Kidney epithelial cell (primary cell): ENCODE measurements at regions not wholly inside any gene's neighbourhood (a gene's known extent, or its start where the extent isn't known, plus 50 kb on each side); places are given as distances from the start of the nearest gene placed in this dataset.

Experiments used
- DNase-seq: peaks from one replicate; pipeline ENCODE4 v3.0.0-alpha.2; 2010; ENCODE audit warnings: low read depth
- H3K27me3 ChIP-seq: 2 replicates; pipeline ENCODE4 v1.6.0; 2011; ENCODE audit warnings: low read length; ENCODE audit not compliant: control insufficient read depth, insufficient read depth
- H3K36me3 ChIP-seq: 2 replicates; pipeline ENCODE4 v1.5.1; 2011; ENCODE audit warnings: low read length; ENCODE audit not compliant: control insufficient read depth, insufficient read depth
- H3K4me3 ChIP-seq: 2 replicates; pipeline ENCODE4 v1.5.1; 2011; ENCODE audit warnings: low read depth, mild to moderate bottlenecking, control low read depth, low read length
- TF ChIP-seq, protein P1 (sequence below): IDR thresholded peaks from 2 replicates; pipeline ENCODE4 v1.5.1; 2011; ENCODE audit warnings: mild to moderate bottlenecking, moderate library complexity, low read length, control low read depth, inconsistent platforms; ENCODE audit not compliant: insufficient read depth, poor library complexity, severe bottlenecking

- no peak overlapping the region for H3K4me3 ChIP-seq
- TF ChIP-seq, protein P1, sequence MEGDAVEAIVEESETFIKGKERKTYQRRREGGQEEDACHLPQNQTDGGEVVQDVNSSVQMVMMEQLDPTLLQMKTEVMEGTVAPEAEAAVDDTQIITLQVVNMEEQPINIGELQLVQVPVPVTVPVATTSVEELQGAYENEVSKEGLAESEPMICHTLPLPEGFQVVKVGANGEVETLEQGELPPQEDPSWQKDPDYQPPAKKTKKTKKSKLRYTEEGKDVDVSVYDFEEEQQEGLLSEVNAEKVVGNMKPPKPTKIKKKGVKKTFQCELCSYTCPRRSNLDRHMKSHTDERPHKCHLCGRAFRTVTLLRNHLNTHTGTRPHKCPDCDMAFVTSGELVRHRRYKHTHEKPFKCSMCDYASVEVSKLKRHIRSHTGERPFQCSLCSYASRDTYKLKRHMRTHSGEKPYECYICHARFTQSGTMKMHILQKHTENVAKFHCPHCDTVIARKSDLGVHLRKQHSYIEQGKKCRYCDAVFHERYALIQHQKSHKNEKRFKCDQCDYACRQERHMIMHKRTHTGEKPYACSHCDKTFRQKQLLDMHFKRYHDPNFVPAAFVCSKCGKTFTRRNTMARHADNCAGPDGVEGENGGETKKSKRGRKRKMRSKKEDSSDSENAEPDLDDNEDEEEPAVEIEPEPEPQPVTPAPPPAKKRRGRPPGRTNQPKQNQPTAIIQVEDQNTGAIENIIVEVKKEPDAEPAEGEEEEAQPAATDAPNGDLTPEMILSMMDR = no peak
Measured at GRCh38 chr11:70579316-70579955, 181.1 kb downstream of the CTTN start.

DNA sequence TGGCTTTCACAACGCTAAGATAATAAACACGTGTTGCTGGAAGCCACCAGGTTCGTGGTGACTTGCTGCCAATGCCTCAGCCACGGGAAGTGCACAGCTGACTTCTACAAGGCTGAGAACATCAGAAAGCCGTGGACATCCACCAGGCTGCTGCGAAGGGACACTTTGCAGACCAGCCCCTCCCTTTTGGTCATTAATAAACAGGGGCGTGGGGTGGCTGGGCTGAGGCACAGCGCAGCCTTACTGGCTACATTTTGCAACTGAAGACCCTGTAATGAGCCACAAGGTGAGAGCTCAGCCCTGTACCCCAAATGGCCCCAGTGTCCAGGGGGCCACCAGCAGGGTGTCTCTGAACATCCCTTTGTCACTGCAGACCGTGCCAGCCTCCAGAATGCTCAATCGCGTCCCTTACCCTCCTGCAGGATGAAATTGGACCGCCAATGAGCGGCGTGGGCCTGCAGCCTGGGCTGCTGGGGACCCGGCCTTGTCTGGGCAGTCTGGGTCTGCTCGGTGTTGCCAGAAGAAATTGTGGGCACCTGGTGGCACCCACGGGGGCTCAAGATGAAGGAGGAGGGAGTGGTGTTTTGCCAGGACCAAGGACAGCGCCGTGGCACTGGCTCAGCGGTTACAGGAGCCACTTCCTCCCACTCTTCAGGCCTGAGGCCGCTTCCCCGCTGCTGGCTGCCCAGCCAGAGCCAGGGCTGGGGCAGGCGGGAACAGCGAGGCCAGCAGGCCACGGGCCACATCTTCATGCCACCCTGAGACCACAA, 181.9 kb downstream of the CTTN start:
- Histone ChIP-seq H3K4me3 (no peak overlapping the region), H3K36me3 (no peaks in the 10 kb centered on the region), H3K27me3 (no peaks in the 10 kb centered on the region)
- no peak for DNase-seq
- TF ChIP-seq, protein P1 = no peak

More at GRCh38 chr11:70579316-70579955, 181.1 kb downstream of the CTTN start:
- no peak for DNase-seq
- Histone ChIP-seq H3K27me3 (no peaks in the 10 kb centered on the region), H3K36me3 (no peaks in the 10 kb centered on the region)

GRCh38 chr11:70581991-70582885, 183.9 kb downstream of the CTTN start:
- TF ChIP-seq, protein P1 = no peak
- DNase-seq = no peak
- Histone ChIP-seq H3K36me3 (no peaks in the 10 kb centered on the region), H3K4me3 (no peak overlapping the region), H3K27me3 (no peaks in the 10 kb centered on the region)

GRCh38 chr11:70582886-70583641, 184.7 kb downstream of the CTTN start:
- TF ChIP-seq, protein P1 = no peak
- Histone ChIP-seq H3K4me3 (no peak overlapping the region), H3K36me3 (no peaks in the 10 kb centered on the region), H3K27me3 (no peaks in the 10 kb centered on the region)
- DNase-seq = no peak

- DNase-seq = no peak
- H3K36me3 ChIP-seq = no peaks in the 10 kb centered on the region
- no peak overlapping the region for H3K4me3 ChIP-seq
- TF ChIP-seq, protein P1 = no peak
- no peaks in the 10 kb centered on the region for H3K27me3 ChIP-seq
Measured at GRCh38 chr11:70583781-70584218, 185.5 kb downstream of the CTTN start.
